HepG2 (cell line): ENCODE measurements at regions not wholly inside any gene's neighbourhood (a gene's known extent, or its start where the extent isn't known, plus 50 kb on each side); places are given as distances from the start of the nearest gene placed in this dataset.

Experiments used
- ATAC-seq: fragments of 200-7000 bp; cut with Tn5 transposase; 3 replicates; pipeline ENCODE4 v1.9.1; 2020; ENCODE audit warnings: mild to moderate bottlenecking, moderate library complexity
- BruUV-seq: library from RNA; stranded (reverse); fragments of 400-500 nt; replicated peaks from 2 replicates; lab custom pipeline; 2021; lab: Mats Ljungman, UMichigan
- CTCF ChIA-PET: fragments of 300-600 bp; formaldehyde crosslinking; extraction: SDS; loops from one replicate; lab custom pipeline; 2021; ENCODE audit warnings: low total read pairs, inconsistent platforms, low intra/inter-chr PET ratio; lab: Yijun Ruan, JAX
- POLR2A ChIA-PET: fragments of 350-600 bp; sonication (Branson Sonifier 250); formaldehyde crosslinking; loops from one replicate; lab custom pipeline; 2020; ENCODE audit warnings: antibody characterized with exemption, inconsistent platforms; lab: Yijun Ruan, JAX
- DNase-seq: peaks from one replicate; pipeline ENCODE4 v3.0.0-alpha.2; 2015; ENCODE audit warnings: low spot score
- FAIRE-seq: peaks from 3 replicates; lab custom pipeline; 2011; peaks lifted over from hg19 to GRCh38; lab: Jason Lieb, UNC
- H2AFZ ChIP-seq: one replicate; pipeline ENCODE4 v1.6.1; 2011; ENCODE audit warnings: low read length, inconsistent platforms
- H3K27ac ChIP-seq: fragments of 300-600 bp; 3 replicates; pipeline ENCODE4 v1.8.0; 2011; ENCODE audit warnings: mixed run types, mild to moderate bottlenecking, mixed read lengths, low read length, inconsistent platforms; ENCODE audit not compliant: insufficient read depth; ENCODE audit errors: extremely low read length
- H3K27me3 ChIP-seq, 2 experiments: fragments of 200-600 bp in 1 of 2; 2 replicates in 1 of 2; 3 replicates in 1 of 2; pipeline versions ENCODE4 v1.6.0 to v1.8.0; 2011; ENCODE audit warnings: low read length in 2 of 2, mild to moderate bottlenecking in 2 of 2, moderate library complexity in 2 of 2, inconsistent platforms in 1 of 2; ENCODE audit not compliant: insufficient read depth in 2 of 2, control insufficient read depth in 1 of 2
- H3K36me3 ChIP-seq, 2 experiments: fragments of 200-600 bp in 1 of 2; replicated peaks in 1 of 2; 2 replicates in 1 of 2; 3 replicates in 1 of 2; pipeline versions ENCODE4 v1.5.1 to v1.8.0; 2011; ENCODE audit warnings: low read length in 2 of 2, inconsistent platforms in 1 of 2; ENCODE audit not compliant: insufficient read depth in 2 of 2, control insufficient read depth in 1 of 2
- H3K4me1 ChIP-seq: 2 replicates; pipeline ENCODE4 v1.5.1; 2012; ENCODE audit warnings: low read length, inconsistent platforms; ENCODE audit not compliant: insufficient read depth
- H3K4me2 ChIP-seq: 2 replicates; pipeline ENCODE4 v1.6.0; 2011; ENCODE audit warnings: low read depth, low read length, inconsistent platforms
- H3K4me3 ChIP-seq, 3 experiments: fragments of 200-600 bp in 1 of 3; sonication (generic), shearing (Covaris generic) in 1 of 3; replicated peaks in 1 of 3; 2 replicates each; pipeline ENCODE4 v1.5.1; 2011 to 2016; ENCODE audit warnings: low read length in 3 of 3, inconsistent platforms in 2 of 3, low read depth in 2 of 3, mild to moderate bottlenecking in 2 of 3, control low read depth in 1 of 3, mixed read lengths in 1 of 3; ENCODE audit not compliant: insufficient read depth in 1 of 3
- H3K79me2 ChIP-seq: one replicate; pipeline ENCODE4 v1.6.1; 2011; ENCODE audit warnings: low read length, inconsistent platforms; ENCODE audit not compliant: insufficient read depth
- H3K9ac ChIP-seq: 2 replicates; pipeline ENCODE4 v1.6.0; 2011; ENCODE audit warnings: mild to moderate bottlenecking, low read depth, low read length, inconsistent platforms; ENCODE audit not compliant: insufficient read depth
- H3K9me3 ChIP-seq: 2 replicates; pipeline ENCODE4 v1.5.1; 2012; ENCODE audit warnings: mild to moderate bottlenecking, low read length
- H4K20me1 ChIP-seq: 2 replicates; pipeline ENCODE4 v1.6.0; 2011; ENCODE audit warnings: inconsistent platforms, mild to moderate bottlenecking, low read length, moderate library complexity; ENCODE audit not compliant: insufficient read depth
- ELF4 ChIP-seq: sonication (generic); formaldehyde crosslinking; IDR thresholded peaks from 2 replicates; pipeline ENCODE4 v1.5.0; 2020; ENCODE audit warnings: missing genetic modification reagents, mild to moderate bottlenecking, moderate library complexity, borderline replicate concordance
- EZH2 ChIP-seq: conservative IDR thresholded peaks from 2 replicates; pipeline ENCODE4 v1.6.1; 2012; ENCODE audit warnings: mild to moderate bottlenecking, low read depth, low read length, moderate library complexity
- MAFF ChIP-seq: IDR thresholded peaks from 2 replicates; pipeline ENCODE4 v1.6.1; 2011; ENCODE audit warnings: low read depth, low read length, improper control_type of control experiment
- MAFK ChIP-seq, 2 experiments: IDR thresholded peaks in 1 of 2; conservative IDR thresholded peaks in 1 of 2; 2 replicates each; pipeline ENCODE4 v1.6.1; 2011; ENCODE audit warnings: improper control_type of control experiment in 2 of 2, low read length in 2 of 2
- NFYB ChIP-seq: sonication (generic); formaldehyde crosslinking; IDR thresholded peaks from 2 replicates; pipeline ENCODE4 v1.4.0; 2020; ENCODE audit warnings: missing genetic modification reagents
- RXRA ChIP-seq: sonication (generic); formaldehyde crosslinking; IDR thresholded peaks from 2 replicates; pipeline ENCODE4 v1.5.1; 2020; ENCODE audit warnings: missing genetic modification reagents
- TCF12 ChIP-seq, 2 experiments: fragments of 450-650 bp in 1 of 2; sonication (generic) in 1 of 2; formaldehyde crosslinking in 1 of 2; IDR thresholded peaks; 2 replicates each; pipeline versions ENCODE4 v1.6.1 to v1.8.0; 2017 to 2022; ENCODE audit warnings: antibody characterized with exemption in 1 of 2, mild to moderate bottlenecking in 1 of 2, missing genetic modification reagents in 1 of 2, moderate library complexity in 1 of 2
- ZBTB40 ChIP-seq, 2 experiments: fragments of 450-650 bp in 1 of 2; sonication (generic) in 1 of 2; formaldehyde crosslinking in 1 of 2; IDR thresholded peaks; 2 replicates each; pipeline versions ENCODE4 v1.6.1 to v1.8.0; 2016 to 2022; ENCODE audit warnings: antibody characterized with exemption in 1 of 2, mild to moderate bottlenecking in 1 of 2, missing genetic modification reagents in 1 of 2
- ZNF605 ChIP-seq: sonication (generic); formaldehyde crosslinking; IDR thresholded peaks from 2 replicates; pipeline ENCODE4 v1.8.0; 2022; ENCODE audit warnings: mild to moderate bottlenecking, missing genetic modification reagents
- WGBS: methylation state at CpG from one replicate; pipeline ENCODE4 v1.1.6; 2017; ENCODE audit warnings: low lambda C conversion rate; 5-methylcytosine and 5-hydroxymethylcytosine counted together
- in situ Hi-C: cut with HindIII; loops from 2 replicates; pipeline ENCODE4 v1.10.0; 2017; ENCODE audit warnings: low pct_unique_long_range_greater_than_20kb; ENCODE audit not compliant: extremely low pct_ligation_motif_present
- intact Hi-C: fragments of 100-400 bp; cut with micrococcal nuclease; formaldehyde crosslinking; loops from one replicate; pipeline ENCODE4 v1.10.0; 2022; ENCODE audit not compliant: unreplicated experiment

GRCh38 chr6:80832337-80832736, 725.9 kb downstream of the BCKDHB start:
- no peak for TF ChIP-seq ELF4
- TF ChIP-seq TCF12 (IDR thresholded peaks at IDR 0.05), result no peak
- no peak for TF ChIP-seq TCF12 (CRISPR knock-in tag; IDR thresholded peaks at IDR 0.05)
- peak; percentile 87 for TF ChIP-seq MAFF
- TF ChIP-seq MAFK (conservative IDR thresholded peaks at IDR 0.05 in 1 of 2, IDR thresholded peaks at IDR 0.05 in 1 of 2; ENCODE audit: low read length in 2 of 2), result peak; percentile 88 to 90
- FAIRE-seq (no peak), ATAC-seq (no peak), DNase-seq (no peak)
- Histone ChIP-seq H3K36me3 (no peaks in the 10 kb centered on the region), H3K9ac (no peak overlapping the region), H3K4me2 (no peak overlapping the region), H3K79me2 (no peaks in the 10 kb centered on the region), H2AFZ (no peak overlapping the region), H3K9me3 (peaks cover 31% of the 10 kb centered on the region), H3K4me3 (no peak overlapping the region), H3K27me3 (no peaks in the 10 kb centered on the region), H3K4me1 (no peaks in the 10 kb centered on the region), H3K27ac (no peak overlapping the region), H4K20me1 (no peaks in the 10 kb centered on the region)
- BruUV-seq, result no TSS peak
- WGBS, result under 1% methylated on average over 3 of the region's 3 CpGs
- CTCF ChIA-PET, result no interaction called here
- intact Hi-C loops, result no loop called here
- POLR2A ChIA-PET, result no interaction called here
- in situ Hi-C loops, result no loop called here

GRCh38 chr6:80793411-80793810, 686.9 kb downstream of the BCKDHB start:
- H3K4me3 ChIP-seq, result no peak overlapping the region
- H3K4me1 ChIP-seq, result no peaks in the 10 kb centered on the region
- ChIA-PET POLR2A (no interaction called here), CTCF (no interaction called here)
- DNase-seq (no peak), ATAC-seq (no peak), FAIRE-seq (no peak)
- no peaks in the 10 kb centered on the region for H4K20me1 ChIP-seq
- no peak overlapping the region for H3K27ac ChIP-seq
- 27% methylated on average over 2 of the region's 2 CpGs for WGBS
- peaks cover 17% of the 10 kb centered on the region for H3K9me3 ChIP-seq
- intact Hi-C loops (no loop called here), in situ Hi-C loops (no loop called here)
- H3K4me2 ChIP-seq, result no peak overlapping the region
- no peak overlapping the region for H2AFZ ChIP-seq
- H3K36me3 ChIP-seq, result no peaks in the 10 kb centered on the region
- BruUV-seq, result no TSS peak
- H3K9ac ChIP-seq, result no peak overlapping the region
- no peaks in the 10 kb centered on the region for H3K79me2 ChIP-seq
- no peaks in the 10 kb centered on the region for H3K27me3 ChIP-seq
- TF ChIP-seq NFYB (CRISPR knock-in tag) (no peak), EZH2 (no peak), ZBTB40 (IDR thresholded peaks at IDR 0.05) (no peak), ZBTB40 (CRISPR knock-in tag; IDR thresholded peaks at IDR 0.05) (no peak), RXRA (CRISPR knock-in tag) (no peak), ZNF605 (CRISPR knock-in tag) (no peak)
